HG03439 (cell line): ENCODE measurements at regions not wholly inside any gene's neighbourhood (a gene's known extent, or its start where the extent isn't known, plus 50 kb on each side); places are given as distances from the start of the nearest gene placed in this dataset.

ENCODE experiments used
- ATAC-seq: cut with Tn5 transposase; IDR thresholded peaks from one replicate; pipeline ENCODE4 v1.9.1; 2021; ENCODE audit warnings: mild to moderate bottlenecking, moderate library complexity; ENCODE audit not compliant: unreplicated experiment

DNA sequence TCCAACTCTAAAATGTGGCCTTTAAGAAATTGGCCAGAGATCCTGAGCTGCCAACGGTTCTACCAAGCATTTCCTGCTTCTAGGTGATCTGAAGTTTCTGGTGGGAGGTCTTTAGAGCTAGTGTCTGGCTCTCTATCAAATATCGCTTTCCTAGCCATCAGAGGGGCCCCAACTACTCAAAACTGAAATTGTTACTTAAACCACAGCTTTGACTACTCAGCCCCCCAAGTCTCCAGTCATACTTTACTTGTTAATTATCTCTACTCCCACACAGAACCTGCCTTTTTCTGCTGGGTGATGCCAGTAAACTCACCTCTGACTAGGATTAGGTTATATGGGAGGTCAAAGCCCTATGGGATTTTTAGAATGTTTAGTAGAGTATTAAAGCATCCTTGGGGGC lies 95.1 kb downstream of the FASLG start:
- ATAC-seq = no peak

DNA sequence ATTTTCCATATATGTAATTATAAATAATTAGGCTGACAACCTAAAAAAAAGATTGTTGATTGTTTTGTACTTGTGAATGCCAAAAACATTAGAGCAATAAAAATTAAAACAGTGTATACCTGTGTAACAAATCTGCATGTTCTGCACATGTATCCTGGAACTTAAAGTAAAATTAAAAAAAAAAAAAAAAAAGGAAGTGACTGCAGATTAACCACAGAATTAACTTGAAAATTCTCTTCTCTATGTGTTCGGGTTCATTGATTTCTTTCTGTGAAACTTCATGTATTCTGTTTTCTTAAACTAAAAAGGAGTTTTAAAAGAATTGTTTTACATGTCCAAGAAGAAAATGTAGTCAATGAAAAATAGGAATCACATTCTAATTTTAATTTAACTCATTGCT lies 95.7 kb downstream of the FASLG start:
- no peak for ATAC-seq

DNA sequence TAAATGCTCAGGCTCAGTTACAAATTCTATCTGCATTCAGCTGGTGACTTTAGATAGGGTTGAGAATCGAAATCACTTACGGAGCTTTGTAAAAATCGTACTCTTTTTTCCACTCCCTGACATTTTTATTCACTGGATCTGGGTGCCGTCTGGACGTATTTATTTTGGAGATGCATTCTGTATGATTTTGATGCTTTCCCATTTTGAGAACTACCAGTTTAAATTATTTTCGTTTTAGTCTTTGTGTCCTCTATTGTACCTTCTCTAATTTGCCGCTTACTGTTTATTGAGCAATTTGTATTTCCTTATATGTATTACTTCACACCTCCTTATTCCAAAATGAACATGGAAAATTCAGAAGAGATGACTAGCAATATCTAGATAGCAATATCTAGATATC lies 96.2 kb downstream of the FASLG start:
- no peak for ATAC-seq

DNA sequence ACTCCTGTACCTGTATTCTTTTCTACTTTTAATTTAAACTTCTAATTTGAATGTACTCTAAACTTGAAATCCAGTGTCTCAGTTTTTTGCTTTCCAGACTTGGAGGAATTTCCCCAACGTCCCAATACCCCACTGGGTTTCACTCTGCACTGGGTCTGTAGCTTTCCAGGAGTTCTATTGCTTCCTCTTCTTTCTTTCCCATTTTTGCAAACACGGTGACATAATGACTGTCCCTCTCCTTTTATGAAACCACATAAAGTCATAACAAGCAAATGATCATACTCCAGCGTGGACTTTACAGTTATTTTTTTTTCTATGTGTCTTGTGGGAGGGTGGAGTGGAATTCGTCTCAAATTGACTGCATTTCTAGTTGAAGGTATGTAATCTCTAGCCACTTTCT lies 97.1 kb downstream of the FASLG start:
- no peak for ATAC-seq

DNA sequence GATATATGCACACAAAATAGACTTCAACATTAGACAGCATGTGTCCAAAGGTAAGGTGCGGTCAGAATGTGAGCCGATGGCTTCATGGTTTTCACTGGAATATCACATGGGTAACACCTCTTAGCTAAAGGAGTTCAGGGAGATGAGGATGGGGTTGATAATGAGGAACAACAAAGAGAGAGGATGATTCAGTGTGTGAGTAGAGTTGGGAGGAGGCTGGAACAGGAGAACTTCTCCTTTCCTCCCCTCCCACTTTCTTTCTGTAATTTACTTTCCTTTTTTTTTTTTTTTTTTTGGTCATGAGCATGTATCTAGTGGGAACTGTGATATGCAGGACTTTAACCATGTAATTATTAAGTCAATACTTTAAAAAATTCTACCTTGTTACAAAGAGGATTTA lies 99.4 kb downstream of the FASLG start:
- no peak for ATAC-seq

DNA sequence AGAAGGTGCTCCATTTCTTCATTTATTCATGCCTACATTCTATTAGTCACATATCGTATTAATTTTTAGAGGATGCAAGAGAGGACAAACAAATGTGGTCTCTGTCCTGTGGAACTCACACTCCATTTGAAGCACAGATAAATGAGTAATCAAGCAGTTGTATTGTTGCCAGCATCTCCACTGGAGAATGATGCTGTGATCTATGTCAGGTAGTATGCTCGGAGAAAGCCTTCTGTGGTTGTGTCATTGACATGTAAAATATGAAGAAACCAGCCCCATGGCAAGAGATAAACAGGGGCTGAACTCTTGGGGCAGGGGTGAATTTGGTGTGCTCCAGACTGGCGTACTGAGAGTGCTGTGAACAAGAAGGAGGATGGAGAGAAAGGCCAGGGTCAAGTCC lies 101.2 kb downstream of the FASLG start:
- no peak for ATAC-seq

DNA sequence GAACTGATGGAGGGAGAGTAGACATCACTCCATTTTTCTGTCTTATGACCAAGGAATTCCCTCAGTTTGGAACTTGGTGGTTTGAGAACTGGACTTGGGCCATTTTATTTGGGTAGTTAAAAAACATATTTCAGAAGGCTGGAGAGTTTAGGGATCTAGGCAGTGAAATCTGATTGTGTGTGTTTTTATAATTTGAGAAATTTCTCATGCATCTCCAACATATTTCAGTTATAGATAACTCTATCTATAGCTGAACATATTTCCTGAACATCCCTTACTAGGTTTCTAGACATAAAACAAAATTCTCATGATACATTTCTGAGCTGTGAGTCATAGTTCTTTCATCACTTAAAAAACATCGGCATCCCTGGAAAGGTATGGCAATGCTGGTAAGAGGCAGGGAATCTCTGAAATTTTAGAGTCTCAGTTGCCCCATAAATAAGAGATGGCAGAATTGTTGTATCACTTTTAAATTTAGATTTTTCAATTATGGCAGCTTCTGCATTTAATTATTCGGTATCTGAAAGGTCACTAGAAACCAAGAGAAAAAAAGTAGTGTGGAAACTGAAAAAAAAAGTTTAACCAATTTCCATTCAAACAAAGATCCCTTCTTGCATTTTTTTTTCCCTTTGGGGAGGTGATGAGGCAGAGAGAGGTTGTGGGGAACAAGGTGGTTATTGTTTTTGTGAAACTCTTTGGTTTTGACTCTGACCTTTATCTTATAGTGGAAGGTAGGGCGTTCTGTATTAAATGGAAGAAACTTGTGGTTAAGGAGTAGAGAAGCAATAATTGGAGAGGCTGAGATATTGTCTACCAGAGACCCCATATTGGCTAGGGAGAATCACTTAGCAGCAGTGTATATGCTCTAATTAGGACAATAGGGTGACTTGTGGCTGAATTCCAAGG lies 102.9 kb downstream of the FASLG start:
- ATAC-seq = no peak

DNA sequence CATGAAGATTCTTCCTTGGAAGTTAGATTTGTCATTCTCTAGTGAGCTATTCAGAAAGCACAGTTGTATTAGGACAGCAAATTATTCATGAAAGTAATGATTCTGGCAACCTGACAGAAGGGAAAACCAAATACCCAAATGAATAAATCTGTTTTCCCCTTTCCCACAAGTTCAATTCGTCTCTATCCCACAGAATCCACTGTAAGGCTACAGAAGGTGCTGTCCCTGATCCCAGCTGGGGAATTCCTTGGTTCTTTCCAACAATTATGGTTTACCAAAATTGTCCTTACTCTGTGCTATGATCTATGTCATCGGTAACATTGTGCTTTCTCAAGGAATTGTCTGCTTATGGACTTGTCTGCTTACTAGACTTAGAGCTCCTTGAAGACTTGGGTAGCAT lies 104.2 kb downstream of the FASLG start:
- ATAC-seq = no peak

DNA sequence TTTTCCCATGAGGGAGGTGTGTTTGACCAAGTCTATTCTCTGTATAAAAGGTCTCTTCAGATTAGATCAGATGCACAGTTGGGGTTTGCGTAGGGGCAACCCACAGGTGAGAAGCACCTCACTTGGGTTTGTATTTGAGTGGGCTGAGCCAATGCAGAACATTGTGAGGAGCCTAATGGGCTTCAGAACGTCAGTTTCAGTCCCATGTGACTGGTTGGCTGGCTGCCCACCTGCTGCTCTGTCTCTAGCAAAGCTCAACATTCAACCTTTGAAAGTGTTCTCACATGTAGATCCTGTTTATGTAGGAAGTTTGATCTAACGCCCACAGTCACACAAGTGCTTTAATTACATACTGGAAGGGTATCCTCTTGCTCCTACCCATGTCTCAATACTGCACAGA lies 105.5 kb downstream of the FASLG start:
- no peak for ATAC-seq

DNA sequence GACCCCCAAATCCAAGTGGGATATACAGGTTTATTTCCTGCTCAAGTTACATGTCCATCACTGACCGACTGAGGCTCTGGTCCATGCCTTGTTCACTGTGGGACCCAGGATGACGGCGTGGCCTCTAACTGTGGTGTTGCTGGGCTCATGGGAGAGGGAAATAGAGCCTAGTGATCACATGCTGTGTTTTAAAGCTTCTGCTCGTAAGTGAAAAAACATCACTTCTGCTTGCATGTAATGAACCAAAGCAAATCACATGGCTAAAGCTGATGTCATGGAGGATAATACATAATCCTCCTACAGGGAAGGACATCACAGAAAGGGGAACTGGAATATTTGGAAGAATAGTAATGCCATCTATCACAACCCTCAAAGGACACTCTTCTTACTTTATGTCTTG lies 107.6 kb downstream of the FASLG start:
- ATAC-seq = no peak

DNA sequence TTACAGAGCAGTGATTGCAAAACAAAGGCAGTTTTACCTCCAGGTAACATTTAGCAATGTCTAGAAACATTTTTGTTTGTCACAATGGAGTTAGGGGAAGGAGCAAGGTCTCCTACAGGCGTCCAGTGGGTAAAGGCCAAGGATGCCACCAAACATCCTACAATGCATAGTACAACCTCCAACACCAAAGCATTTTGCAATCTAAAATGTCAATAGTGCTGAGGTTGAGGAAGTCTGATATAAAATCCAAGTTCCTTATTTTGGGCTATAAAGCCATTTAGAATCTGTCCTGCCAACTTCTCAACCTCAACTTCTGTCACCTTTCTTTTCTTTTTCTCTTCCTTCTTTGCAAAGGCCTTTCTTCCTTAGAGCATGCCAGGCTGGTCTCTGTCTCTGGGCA lies 111.2 kb downstream of the FASLG start:
- no peak for ATAC-seq

DNA sequence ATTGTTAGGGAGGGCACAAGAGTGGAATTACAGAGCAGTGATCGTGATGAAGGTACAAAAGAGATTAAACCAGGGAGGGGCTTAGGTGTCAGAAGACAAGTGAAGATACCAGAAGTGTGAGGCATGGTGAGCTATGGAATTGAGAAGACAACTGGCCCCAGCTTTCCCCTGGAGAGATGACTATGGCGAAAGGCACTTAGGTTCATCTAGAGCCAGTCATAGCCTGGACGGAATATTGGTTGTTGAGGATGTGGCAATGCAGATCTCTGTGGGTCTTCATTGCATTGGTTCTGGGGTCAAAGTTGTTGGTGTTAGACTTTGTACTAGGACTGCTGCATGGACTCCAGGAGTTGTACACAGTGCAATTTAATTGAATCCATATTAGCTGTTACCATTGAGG lies 115.7 kb downstream of the FASLG start:
- no peak for ATAC-seq

DNA sequence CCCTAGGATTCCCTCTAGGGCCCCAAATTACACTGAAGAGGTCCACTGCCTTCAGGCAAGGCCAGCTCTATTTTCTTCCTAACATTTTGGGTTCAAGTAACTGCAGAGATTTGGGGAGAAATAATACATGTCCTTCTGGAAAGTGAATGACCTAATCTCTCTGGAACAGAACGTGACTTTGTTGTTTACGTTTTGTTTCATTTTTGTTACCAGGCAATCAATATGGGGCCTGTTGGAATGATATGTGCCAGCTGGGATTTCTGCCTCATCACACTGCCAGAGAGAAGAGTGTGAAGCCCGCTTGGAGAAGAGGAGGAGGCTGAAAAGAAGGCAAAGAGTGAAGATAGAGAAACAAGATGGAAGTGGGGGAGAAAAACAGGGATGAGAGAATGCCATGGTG lies 116.7 kb downstream of the FASLG start:
- no peak for ATAC-seq

DNA sequence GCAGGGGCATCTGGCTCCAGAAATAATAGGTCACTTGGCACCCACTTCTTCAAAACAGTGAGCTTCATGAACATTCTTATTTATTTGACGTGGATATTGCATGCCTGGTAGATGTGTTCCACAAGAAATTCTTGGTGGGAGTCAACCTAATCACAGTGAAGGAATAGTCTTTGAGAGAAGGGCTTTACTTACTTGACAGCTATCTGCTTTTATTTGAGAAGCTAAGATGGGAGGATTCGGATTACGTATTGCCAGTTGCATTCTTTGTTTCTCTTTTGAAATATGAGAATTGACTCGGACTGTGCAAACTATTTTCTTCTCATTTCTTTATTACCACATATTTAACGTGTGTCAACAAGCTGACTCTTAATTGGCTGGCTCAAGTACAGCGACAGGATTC lies 117.2 kb downstream of the FASLG start:
- no peak for ATAC-seq

DNA sequence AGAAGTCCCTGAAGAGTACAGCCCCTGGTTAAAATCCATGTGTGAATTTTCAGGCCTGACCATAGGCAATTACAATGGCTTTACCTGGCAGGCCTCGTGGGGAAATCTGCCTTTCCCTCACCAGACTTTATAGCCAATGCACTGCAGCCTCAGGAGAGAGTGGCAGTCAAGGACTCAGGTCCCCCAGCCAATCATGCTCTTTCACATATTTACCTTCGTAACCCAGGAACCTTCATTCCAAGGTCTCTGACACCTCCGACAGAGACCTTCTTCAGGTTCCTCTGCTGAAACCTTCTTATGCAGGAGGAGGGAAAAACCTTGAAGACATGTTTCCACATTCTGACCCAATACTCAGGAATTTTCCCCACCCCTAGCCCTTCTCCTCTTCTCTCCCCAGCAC lies 118.9 kb downstream of the FASLG start:
- ATAC-seq = no peak

DNA sequence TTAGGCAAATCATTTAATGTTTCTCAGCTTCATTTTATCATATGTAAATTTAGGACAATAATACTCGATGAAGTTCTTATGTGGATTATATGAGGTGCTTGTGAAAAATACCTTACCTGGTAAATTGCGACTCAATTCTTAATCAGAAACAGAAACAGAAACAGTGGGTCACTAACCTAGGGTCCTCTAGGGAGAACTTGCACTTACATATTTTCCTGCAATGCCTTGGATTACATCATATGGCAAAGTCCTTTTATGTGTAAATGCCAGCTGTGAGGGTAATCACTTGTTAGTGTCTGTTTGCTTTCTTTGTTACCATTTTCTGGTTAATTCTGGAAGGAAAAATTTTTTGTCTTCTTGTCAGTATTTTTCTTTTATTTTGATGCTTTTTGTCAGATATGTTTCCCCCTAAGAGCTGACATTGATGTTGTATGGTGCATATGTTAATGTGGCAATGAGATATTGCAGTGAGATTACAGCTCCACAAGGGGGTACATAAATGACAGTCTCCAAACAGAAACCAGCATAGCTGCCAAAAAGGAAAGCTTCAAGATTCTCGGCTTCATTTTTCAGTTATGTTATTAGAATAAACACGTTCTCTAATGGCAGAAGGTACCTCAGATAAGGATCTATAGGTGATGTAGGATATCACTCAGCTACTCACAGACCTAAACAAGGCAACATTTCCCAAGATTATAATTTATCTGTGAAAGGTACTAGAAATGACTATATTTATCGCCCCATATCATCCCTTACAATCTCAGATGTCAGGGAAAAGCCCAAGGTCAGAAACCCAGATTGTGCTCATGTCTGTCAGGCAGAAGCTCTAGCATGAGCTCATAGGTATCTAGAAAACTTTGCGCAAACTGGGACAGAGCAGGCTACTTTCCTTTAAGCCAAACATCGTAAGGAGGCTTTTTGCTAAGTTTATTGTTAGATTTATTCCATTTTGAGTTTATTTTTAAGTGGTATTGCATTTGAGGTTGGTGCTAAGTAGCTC lies 119.9 kb downstream of the FASLG start:
- ATAC-seq = peak; percentile 60

DNA sequence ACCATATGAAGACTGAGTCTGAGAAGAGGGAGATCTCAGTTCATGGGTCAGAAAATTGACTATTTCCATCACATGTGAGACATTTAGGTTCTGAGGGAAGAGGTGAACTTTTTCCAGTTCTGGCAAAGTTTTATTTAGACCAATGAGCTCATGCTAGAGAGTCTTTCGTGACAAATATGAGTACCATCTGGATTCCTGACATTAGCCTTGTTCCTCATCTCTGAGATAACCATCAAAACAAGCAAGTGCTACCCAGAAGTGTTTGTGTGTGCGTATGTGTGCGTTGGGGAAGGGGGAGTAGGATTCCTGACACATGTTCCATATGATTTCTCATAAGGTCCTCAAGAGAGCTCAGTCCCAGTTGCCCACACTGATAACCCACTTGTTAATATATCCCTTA lies 120.6 kb downstream of the FASLG start:
- ATAC-seq = no peak

DNA sequence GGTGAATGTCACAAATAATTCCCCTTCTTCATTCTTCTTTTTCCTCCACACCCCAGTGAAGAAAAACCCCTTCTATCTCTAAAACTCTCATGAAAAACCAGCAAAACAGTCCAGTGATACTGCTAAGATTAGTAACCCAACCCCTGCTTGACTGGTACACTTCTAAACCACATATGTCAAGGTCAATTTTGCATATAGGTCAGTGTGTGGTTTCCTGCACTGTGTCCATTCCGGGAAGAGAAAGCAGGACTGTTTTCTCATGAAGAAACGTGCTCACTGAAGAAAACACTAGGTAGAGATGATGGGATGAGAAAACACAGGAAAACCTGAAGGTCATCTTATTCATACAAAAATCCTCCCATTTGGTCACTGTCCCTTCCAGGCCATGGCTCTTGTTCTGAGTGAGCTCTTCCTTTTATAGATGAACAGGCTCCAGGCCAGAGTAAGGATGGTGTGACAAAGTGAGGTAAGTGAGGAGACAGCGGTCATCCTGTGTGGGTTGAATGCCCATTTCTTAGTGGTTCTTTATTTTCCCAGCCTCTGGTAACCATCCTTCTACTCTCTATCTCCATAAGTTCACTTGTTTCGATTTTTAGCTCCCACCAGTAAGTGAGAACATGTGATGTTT lies 122.7 kb downstream of the FASLG start:
- peak; percentile 80 for ATAC-seq

DNA sequence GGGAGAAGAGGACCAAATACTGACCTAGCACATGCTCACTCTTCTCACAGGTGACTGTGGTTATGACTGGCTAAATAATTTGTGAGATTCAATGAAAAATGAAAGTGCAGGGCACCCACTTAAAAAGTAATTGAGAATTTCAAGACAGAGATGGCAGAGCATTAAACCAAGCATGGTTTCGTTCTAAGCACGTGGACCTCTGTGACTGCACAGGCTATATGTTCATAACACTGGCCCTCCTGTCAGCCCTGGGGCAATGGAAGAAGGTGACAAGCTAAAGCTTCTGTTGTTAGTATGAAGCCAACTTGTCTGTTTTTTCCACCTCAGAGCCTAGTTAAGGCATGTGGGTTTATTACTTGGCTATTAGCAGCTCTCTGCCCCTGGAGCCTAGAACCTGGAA lies 130.9 kb downstream of the FASLG start:
- ATAC-seq = no peak

DNA sequence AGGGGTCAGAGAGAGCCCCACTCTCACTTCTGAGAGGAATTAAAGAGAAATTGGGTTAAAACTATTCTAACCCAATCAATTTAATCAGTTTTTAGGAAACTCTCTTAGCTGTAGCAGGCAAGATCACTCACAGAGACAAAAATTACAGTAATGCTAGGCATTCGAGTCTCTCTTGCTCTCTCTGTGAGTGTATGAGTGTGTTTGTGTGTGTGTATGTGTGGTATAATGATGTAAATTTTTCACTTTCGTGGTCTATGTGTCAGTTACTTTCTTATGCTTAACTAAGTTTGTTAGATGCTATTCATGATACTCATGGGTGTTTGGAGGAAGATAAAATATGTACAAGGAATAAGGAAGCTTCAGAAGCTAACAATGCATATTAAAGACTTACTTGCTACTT lies 131.3 kb downstream of the FASLG start:
- ATAC-seq = no peak

DNA sequence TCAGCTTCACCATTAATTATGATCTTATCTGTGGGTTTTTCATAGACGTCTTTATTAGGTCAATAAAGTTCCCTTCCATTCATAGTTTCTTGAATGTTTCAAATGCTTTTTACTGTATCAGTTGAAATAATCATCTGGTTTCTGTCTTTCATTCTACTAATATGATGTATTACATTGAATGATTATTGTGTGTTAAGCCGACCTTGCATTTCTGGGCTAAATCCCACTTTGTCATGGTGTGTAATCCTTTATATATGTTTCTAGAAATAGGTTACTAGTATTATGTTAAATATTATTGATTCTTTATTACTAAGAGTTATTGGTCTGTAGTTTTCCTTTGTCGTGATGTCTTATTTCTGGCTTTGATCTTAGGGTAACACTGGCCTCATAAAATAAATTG lies 134.9 kb downstream of the FASLG start:
- no peak for ATAC-seq
